Coronary artery (tissue), 2 donors: ENCODE measurements at regions not wholly inside any gene's neighbourhood (a gene's known extent, or its start where the extent isn't known, plus 50 kb on each side); places are given as distances from the start of the nearest gene placed in this dataset.
"Not testable (repeated sequence)": the region's sequence is repeated elsewhere in the genome, so short reads cannot be mapped to it uniquely, and the experiment has no call there.

Experiments
- DNase-seq: peaks from one replicate; pipeline ENCODE4 v3.0.0-alpha.2; 2017; ENCODE audit warnings: low spot score
- H3K27ac ChIP-seq, 2 donors: fragments of 200-600 bp; sonication (generic); one replicate each; pipeline ENCODE4 v1.5.1; 2016 to 2019
- H3K4me3 ChIP-seq: fragments of 200-600 bp; sonication (generic); 2 replicates; pipeline ENCODE4 v1.5.1; 2016; ENCODE audit warnings: mild to moderate bottlenecking, moderate library complexity
- TF ChIP-seq, protein P1 (sequence below): fragments of 200-600 bp; sonication (generic); IDR thresholded peaks from one replicate; pipeline ENCODE4 v1.5.1; 2019; ENCODE audit warnings: antibody characterized with exemption

DNA sequence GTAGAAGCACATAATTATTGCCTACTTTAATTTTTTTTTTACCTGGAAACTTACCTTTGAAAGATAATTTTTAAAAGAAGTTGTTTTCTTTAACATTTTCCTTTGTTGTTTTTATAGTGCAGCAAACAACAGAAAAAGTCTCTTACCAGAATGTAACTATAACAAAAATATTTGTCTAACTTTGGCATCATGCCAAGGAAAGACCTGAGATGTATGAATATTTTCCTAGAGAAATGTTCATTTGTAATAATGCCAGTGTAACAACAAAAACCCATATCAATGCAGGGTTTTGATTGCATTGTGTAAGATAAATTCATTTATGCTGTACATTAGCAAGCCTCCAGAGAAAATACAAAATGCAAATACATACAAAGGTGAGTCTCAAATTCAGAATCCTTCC, 775.7 kb downstream of the SI start:
- Histone ChIP-seq H3K4me3 (no peak overlapping the region), H3K27ac (no peak overlapping the region)
- no peak for DNase-seq
- TF ChIP-seq, protein P1, sequence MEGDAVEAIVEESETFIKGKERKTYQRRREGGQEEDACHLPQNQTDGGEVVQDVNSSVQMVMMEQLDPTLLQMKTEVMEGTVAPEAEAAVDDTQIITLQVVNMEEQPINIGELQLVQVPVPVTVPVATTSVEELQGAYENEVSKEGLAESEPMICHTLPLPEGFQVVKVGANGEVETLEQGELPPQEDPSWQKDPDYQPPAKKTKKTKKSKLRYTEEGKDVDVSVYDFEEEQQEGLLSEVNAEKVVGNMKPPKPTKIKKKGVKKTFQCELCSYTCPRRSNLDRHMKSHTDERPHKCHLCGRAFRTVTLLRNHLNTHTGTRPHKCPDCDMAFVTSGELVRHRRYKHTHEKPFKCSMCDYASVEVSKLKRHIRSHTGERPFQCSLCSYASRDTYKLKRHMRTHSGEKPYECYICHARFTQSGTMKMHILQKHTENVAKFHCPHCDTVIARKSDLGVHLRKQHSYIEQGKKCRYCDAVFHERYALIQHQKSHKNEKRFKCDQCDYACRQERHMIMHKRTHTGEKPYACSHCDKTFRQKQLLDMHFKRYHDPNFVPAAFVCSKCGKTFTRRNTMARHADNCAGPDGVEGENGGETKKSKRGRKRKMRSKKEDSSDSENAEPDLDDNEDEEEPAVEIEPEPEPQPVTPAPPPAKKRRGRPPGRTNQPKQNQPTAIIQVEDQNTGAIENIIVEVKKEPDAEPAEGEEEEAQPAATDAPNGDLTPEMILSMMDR = no peak

DNA sequence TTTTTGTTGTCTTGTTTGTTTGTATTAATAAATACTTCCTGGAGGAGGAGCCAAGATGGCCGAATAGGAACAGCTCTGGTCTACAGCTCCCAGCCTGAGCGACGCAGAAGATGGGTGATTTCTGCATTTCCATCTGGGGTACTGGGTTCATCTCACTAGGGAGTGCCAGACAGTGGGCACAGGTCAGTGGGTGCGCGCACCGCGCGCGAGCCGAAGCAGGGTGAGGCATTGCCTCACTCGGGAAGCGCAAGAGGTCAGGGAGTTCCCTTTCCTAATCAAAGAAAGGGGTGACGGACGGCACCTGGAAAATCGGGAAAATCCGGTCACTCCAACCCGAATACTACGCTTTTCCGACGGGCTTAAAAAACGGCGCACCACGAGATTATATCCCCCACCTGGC, 786.8 kb downstream of the SI start:
- H3K27ac ChIP-seq, H3K4me3 ChIP-seq, DNase-seq: not testable (repeated sequence)

DNA sequence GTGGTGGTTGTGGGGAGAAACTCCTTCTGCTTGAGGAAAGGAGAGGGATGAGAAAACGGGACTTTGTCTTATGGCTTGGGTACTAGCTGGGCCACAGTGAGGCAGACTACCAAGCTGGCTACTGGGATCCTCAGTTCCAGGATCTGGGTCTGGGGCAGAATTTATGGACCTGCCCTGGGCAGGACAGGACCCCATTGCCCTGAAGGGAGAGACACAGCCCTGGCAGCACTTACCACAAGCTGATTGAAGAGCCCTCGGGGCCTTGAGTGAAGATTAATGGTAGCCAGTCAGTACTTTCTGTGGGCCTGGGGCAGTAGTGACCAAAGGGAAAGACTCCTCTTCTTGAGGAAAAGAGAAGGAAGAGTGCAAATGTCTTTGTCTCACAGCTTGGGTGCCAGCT, 799.7 kb downstream of the SI start:
- no peak for DNase-seq
- TF ChIP-seq, protein P1 = no peak
- Histone ChIP-seq H3K4me3 (no peak overlapping the region), H3K27ac (no peak overlapping the region)

DNA sequence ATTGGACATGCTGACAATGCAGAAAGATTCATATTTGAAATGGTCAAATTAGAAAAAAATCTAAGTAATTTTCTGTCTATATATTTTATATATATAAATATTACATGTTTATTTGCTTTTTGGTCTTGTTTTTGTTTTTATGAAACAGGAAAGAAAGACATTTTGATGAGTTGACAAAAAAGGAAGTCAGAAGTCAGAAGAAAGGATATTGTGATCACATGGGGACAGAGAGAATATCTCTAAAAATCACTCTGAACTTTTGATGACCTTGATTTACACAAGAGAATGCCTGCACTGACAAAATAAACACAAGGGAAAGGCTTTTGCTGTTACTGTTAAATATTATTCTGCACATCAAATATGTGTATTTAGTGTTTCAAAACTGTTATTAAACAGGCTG, 811.2 kb downstream of the SI start:
- H3K27ac ChIP-seq = no peak overlapping the region
- no peak for DNase-seq
- TF ChIP-seq, protein P1 = no peak
- H3K4me3 ChIP-seq = no peak overlapping the region

DNA sequence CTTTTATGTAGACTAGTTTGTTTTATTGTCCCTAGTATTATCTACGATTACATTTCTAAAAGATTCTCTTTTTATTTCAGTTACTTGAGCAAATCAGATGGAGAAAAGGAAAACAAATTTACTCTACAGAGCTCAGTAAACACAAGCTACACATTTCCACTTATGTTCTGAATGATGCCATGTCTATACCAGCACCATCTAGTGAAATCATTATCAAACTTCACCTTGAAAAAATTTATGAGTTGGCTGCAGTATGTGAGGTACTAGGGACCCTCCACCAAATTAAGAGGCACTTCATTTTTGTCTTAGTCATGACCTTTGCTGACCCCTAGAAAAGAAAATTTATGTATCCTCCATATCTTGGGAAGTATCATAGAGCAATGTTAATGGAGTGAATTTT, 827.4 kb downstream of the SI start:
- H3K27ac ChIP-seq = no peak overlapping the region
- TF ChIP-seq, protein P1 = no peak
- DNase-seq = no peak

DNA sequence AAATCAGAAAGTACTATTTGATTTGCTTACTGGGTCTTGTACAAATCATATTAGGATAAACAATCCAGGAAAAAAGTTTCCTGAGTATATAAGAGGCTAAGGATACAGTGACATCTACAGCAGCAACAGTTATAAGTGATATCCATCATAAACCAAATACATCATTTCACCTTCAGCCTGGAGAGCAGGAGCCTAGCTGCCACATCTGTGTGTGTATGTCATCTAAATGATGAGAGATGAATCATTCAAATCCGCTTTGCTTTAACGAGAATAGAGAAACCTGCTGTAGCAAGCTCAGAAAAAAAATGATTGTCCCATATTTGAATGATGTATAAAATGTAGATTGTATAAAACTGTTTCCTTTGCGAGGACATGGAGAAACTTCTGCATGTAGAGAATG, 841.4 kb downstream of the SI start:
- no peak for DNase-seq
- Histone ChIP-seq H3K27ac (no peak overlapping the region), H3K4me3 (no peak overlapping the region)
- TF ChIP-seq, protein P1 = no peak

More for the DNA sequence above, 827.4 kb downstream of the SI start:
- no peak overlapping the region for H3K4me3 ChIP-seq

DNA sequence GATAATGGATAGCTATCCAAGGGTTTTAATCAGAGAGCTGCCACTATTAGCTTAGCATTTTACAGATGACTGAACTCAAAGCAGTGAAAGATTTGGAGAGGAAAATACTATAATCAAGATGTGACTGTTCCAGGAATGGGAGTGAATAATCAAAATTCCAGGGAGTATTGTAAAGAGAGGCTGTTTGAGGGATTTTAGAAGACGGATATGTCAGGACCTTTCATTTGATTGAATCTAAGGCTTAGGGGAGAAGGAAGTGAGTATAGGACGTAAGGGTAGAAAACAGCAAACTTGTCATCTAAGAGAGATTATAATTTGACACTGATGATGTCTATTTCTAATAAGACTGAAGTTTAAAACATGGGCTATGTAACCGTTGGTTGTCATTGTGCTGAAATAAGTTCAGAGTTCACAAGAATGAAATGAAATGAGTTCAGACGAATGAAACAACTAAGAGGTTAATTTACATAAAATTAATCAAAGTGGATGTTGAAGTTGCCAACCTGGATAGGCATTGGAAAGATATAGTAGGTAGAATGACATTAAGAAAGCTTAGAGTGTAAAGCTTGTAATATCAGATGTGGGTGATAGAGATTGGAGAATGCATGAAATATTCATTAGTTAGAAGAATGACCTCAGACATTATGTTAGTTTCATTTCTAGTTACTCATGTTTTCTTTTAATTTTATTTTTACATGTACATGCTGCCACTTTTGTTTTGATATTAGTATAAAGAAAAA, 842.8 kb downstream of the SI start:
- no peak for DNase-seq
- Histone ChIP-seq H3K4me3 (no peak overlapping the region), H3K27ac (no peak overlapping the region)
- TF ChIP-seq, protein P1 = no peak
